ENCODE measurements at regions not wholly inside any gene's neighbourhood (a gene's known extent, or its start where the extent isn't known, plus 50 kb on each side); places are given as distances from the start of the nearest gene placed in this dataset.

GRCh38 chr10:8460626-8461025, 406.1 kb downstream of the GATA3 start:
- Histone ChIP-seq H3K4me1 (ENCODE audit: insufficient read depth, low read length) (no peaks in the 10 kb centered on the region), H3K27me3 (ENCODE audit: insufficient read depth, low read length) (no peaks in the 10 kb centered on the region), H3K9me3 (ENCODE audit: low read depth, low read length) (no peaks in the 10 kb centered on the region), H3K4me3 (ENCODE audit: low read length) (no peak overlapping the region)

- Histone ChIP-seq H3K4me3 (ENCODE audit: low read length) (no peak overlapping the region), H3K27me3 (ENCODE audit: insufficient read depth, low read length) (no peaks in the 10 kb centered on the region), H3K9me3 (ENCODE audit: low read depth, low read length) (no peaks in the 10 kb centered on the region), H3K4me1 (ENCODE audit: insufficient read depth, low read length) (no peaks in the 10 kb centered on the region)
Observed at GRCh38 chr10:8462565-8462964, 408.1 kb downstream of the GATA3 start.

GRCh38 chr10:8463853-8464252, 409.4 kb downstream of the GATA3 start:
- H3K27me3 ChIP-seq (ENCODE audit: insufficient read depth, low read length) = no peaks in the 10 kb centered on the region
- H3K4me3 ChIP-seq (ENCODE audit: low read length) = no peak overlapping the region
- no peaks in the 10 kb centered on the region for H3K4me1 ChIP-seq (ENCODE audit: insufficient read depth, low read length)
- no peaks in the 10 kb centered on the region for H3K9me3 ChIP-seq (ENCODE audit: low read depth, low read length)

DNA sequence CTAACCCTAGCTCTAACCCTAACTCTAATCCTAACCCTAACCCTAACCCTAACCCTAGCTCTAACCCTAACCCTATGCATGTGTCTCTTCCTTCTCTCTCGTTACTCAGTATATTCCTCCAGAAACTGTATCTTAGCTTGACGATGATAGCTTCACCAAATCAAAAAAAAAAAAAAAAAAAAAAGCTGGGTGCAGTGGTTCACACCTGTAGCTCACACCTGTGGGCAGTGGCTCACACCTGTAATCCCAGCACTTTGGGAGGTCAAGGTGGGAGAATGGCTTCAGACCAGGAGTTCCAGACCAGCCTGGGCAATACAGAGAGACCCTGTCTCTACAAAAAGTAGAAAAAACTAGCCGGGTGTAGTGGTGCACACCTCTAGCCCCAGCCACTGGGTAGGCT, 414.0 kb downstream of the GATA3 start:
- H3K4me1 ChIP-seq (ENCODE audit: insufficient read depth, low read length) = no peaks in the 10 kb centered on the region
- H3K9me3 ChIP-seq (ENCODE audit: low read depth, low read length) = no peaks in the 10 kb centered on the region
- no peak overlapping the region for H3K4me3 ChIP-seq (ENCODE audit: low read length)

DNA sequence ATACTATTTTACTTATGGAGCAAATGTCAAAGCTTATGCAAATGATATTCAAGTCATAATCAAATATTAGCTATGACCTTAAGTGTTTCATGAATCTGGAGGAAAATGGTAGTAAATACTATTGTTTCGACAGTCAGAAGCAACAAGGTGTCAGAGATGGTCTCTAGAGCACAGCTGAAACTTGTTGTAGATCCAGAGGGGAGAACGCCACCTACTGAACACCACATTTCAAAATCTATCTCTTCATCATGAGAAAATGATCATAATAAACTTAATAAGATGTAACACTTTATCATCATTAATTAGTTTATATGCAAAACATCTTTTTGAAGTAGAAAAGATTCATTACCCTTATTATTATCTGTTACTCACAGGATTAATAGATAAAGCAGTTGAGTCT, 418.7 kb downstream of the GATA3 start:
- Histone ChIP-seq H3K4me1 (ENCODE audit: insufficient read depth, low read length) (no peaks in the 10 kb centered on the region), H3K4me3 (ENCODE audit: low read length) (no peak overlapping the region), H3K9me3 (ENCODE audit: low read depth, low read length) (peaks cover 6% of the 10 kb centered on the region), H3K27me3 (ENCODE audit: insufficient read depth, low read length) (peaks cover 2% of the 10 kb centered on the region)

More for the DNA sequence above, 414.0 kb downstream of the GATA3 start:
- H3K27me3 ChIP-seq (ENCODE audit: insufficient read depth, low read length) = no peaks in the 10 kb centered on the region

- Histone ChIP-seq H3K4me3 (ENCODE audit: low read length) (no peak overlapping the region), H3K27me3 (ENCODE audit: insufficient read depth, low read length) (peaks cover 2% of the 10 kb centered on the region), H3K9me3 (ENCODE audit: low read depth, low read length) (peaks cover 6% of the 10 kb centered on the region), H3K4me1 (ENCODE audit: insufficient read depth, low read length) (no peaks in the 10 kb centered on the region)
Observed at GRCh38 chr10:8477300-8477699, 422.8 kb downstream of the GATA3 start.

DNA sequence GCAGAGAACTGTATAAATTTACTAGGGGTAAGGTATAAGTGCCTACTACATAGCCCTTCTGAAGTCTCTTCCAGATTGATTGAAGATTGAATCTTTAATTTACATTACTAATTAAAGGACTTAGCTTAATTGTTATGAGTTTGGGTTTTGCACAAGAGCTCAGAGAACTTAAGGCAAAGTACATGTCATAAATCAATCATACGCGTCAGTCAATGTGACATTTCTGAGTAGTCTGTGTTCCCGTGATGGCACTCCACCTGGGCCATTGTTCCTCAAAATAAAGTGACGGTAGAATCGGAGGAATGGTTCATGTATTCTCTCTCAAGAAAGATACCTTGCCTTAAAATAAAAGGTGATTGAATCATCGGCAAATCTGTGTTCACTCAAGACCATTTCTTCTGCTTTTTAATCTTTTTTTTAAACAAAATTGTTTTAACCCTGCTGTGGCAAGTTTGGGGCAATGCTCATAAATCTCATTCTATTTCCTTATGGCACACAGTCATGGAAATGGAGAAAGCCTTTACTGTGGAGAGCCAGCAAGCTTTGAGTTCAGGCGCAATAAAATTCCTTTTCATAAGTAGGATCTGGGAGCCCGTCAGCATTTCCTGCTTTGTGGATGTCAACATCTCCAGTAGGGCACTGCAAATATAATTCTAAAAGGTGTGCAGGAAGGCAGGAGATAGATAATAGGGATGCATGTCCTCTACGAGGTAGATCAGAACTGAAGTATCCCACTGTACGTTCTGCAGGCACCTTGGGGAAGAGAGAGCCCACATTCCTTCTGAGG, 427.4 kb downstream of the GATA3 start:
- Histone ChIP-seq H3K4me3 (ENCODE audit: low read length) (no peak overlapping the region), H3K4me1 (ENCODE audit: insufficient read depth, low read length) (no peaks in the 10 kb centered on the region), H3K27me3 (ENCODE audit: insufficient read depth, low read length) (no peaks in the 10 kb centered on the region), H3K9me3 (ENCODE audit: low read depth, low read length) (peaks cover 6% of the 10 kb centered on the region)

DNA sequence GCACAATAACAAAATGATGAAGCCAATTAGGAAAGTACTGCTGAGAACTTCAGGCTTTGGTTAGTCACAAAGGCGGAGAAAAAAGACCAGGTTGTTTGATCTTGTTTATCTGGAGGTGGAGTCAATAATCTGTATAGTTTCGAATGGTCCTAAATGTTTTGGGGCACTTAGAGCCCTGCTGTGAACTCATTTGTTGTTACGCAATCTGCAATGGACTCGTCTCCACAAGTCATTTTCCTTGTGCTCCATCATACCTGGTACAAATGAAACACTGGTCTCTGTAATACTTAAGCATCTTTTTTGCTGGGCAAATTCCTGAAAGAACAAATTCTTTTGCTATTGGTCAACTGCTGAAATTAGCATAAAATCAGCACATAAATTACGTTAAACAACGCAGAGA, 430.5 kb downstream of the GATA3 start:
- no peaks in the 10 kb centered on the region for H3K4me1 ChIP-seq (ENCODE audit: insufficient read depth, low read length)
- H3K4me3 ChIP-seq (ENCODE audit: low read length) = no peak overlapping the region
- H3K27me3 ChIP-seq (ENCODE audit: insufficient read depth, low read length) = no peaks in the 10 kb centered on the region
- no peaks in the 10 kb centered on the region for H3K9me3 ChIP-seq (ENCODE audit: low read depth, low read length)

DNA sequence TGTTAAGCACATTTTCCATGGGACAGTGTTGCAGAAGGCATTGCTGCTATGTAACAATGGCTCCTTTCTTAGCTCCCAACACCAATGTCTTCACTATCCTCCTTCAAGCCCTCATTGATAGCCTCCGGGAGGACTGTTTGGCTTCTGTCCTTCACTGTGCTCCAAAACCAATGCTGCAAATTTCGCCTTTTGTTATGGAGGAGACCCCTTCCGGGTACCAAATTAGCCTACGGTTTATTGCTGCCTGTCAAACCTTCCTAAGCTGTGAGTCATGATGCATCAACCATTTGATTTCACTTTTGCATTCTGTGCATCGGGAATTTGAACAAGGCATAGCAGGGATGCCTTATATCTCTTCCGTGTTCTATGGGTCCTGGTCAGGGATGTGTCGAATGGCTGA, 432.9 kb downstream of the GATA3 start:
- Histone ChIP-seq H3K4me3 (ENCODE audit: low read length) (no peak overlapping the region), H3K4me1 (ENCODE audit: insufficient read depth, low read length) (no peaks in the 10 kb centered on the region), H3K27me3 (ENCODE audit: insufficient read depth, low read length) (no peaks in the 10 kb centered on the region), H3K9me3 (ENCODE audit: low read depth, low read length) (no peaks in the 10 kb centered on the region)

DNA sequence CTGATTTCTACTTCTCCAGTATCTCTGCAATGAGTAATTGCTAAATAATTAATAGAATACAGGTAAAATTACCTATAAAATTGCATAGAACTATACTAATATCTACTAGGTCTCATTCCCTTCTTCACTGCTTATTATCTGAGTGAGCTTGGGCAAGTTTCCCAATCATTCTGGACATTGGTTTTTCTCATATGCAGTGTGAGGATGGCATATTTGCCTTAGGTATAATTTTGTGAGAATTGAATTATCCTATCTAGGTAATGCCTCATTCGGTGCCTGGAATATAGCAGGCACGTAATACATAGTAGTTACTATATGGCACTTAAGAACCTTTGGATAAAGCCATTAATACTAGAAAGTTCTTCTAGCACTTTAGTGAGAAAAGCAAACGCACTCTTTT, 434.7 kb downstream of the GATA3 start:
- no peaks in the 10 kb centered on the region for H3K4me1 ChIP-seq (ENCODE audit: insufficient read depth, low read length)
- H3K9me3 ChIP-seq (ENCODE audit: low read depth, low read length) = no peaks in the 10 kb centered on the region
- H3K27me3 ChIP-seq (ENCODE audit: insufficient read depth, low read length) = no peaks in the 10 kb centered on the region
- no peak overlapping the region for H3K4me3 ChIP-seq (ENCODE audit: low read length)

GRCh38 chr10:8489823-8490222, 435.3 kb downstream of the GATA3 start:
- no peak overlapping the region for H3K4me3 ChIP-seq (ENCODE audit: low read length)
- no peaks in the 10 kb centered on the region for H3K4me1 ChIP-seq (ENCODE audit: insufficient read depth, low read length)
- no peaks in the 10 kb centered on the region for H3K9me3 ChIP-seq (ENCODE audit: low read depth, low read length)
- no peaks in the 10 kb centered on the region for H3K27me3 ChIP-seq (ENCODE audit: insufficient read depth, low read length)

DNA sequence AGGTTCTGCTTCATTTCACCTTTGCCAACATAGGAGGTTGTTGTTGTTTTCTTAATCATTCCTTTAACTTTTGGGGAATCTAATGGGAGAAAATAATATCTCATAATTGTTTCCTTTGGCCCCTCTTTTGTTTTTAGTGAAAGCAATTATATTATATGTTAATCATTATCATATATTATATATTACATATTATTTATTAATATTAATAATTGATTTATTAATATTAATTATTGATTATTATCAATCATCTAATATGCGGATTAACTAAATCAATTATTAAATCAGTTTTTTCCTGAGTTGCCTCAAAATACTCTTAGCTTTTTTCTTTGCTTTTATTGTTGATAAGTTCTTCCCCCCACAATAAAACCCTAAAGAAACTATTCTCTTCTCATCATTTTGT, 443.8 kb downstream of the GATA3 start:
- no peak overlapping the region for H3K4me3 ChIP-seq (ENCODE audit: low read length)
- H3K4me1 ChIP-seq (ENCODE audit: insufficient read depth, low read length) = no peaks in the 10 kb centered on the region
- no peaks in the 10 kb centered on the region for H3K27me3 ChIP-seq (ENCODE audit: insufficient read depth, low read length)
- H3K9me3 ChIP-seq (ENCODE audit: low read depth, low read length) = no peaks in the 10 kb centered on the region

GRCh38 chr10:8498881-8499280, 444.4 kb downstream of the GATA3 start:
- no peak overlapping the region for H3K4me3 ChIP-seq (ENCODE audit: low read length)
- H3K4me1 ChIP-seq (ENCODE audit: insufficient read depth, low read length) = no peaks in the 10 kb centered on the region
- H3K27me3 ChIP-seq (ENCODE audit: insufficient read depth, low read length) = no peaks in the 10 kb centered on the region
- no peaks in the 10 kb centered on the region for H3K9me3 ChIP-seq (ENCODE audit: low read depth, low read length)

DNA sequence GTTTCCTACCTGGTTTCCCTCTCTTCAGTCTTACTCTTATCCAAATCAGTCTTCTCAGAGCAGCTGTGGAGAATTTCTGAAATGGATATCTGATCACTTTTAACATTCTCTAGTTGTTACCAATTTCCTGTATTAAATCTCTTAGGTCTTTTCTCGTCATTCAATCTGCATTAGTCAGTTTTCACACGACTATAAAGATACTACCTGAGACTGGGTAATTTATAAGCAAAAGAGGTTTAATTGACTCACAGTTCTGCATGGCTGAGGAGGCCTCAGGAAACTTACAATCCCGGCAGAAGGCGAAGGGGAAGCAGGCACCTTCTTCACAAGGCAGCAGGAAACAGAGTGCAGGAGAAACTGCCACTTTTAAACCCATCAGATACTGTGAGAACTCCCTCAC, 444.8 kb downstream of the GATA3 start:
- Histone ChIP-seq H3K9me3 (ENCODE audit: low read depth, low read length) (no peaks in the 10 kb centered on the region), H3K27me3 (ENCODE audit: insufficient read depth, low read length) (no peaks in the 10 kb centered on the region), H3K4me1 (ENCODE audit: insufficient read depth, low read length) (no peaks in the 10 kb centered on the region), H3K4me3 (ENCODE audit: low read length) (no peak overlapping the region)

DNA sequence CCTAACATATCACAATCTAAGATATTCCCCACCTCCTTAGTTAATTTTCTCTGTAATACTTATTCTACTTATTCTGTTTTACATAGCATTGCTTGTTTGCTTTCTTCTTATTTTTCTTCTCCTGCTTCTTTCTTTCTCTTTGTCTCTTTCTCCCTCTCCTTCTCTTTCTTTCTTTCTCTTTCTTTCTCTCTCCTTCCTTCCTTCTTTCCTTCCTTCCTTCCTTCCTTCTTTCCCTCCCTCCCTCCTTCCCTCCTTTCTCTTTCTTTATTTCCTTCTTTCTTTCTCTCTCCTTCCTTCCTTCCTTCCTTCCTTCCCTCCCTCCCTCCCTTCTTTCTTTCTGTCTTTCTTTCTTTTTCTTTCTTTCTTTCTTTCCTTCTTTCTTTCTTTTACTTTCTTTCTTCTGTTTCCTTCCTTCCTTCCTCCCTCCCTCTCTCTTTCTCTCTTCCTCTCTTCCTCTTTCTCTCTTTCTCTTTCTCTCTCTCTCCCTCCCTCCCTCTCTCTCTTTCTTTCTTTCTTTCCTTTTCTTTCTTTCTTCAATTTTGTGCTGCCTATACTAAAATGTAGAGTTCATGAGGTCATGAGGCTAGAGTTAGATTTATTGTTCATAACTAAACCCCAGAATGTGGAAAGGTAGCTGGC, 445.4 kb downstream of the GATA3 start:
- no peaks in the 10 kb centered on the region for H3K9me3 ChIP-seq (ENCODE audit: low read depth, low read length)
- no peaks in the 10 kb centered on the region for H3K4me1 ChIP-seq (ENCODE audit: insufficient read depth, low read length)
- H3K4me3 ChIP-seq (ENCODE audit: low read length) = no peak overlapping the region
- no peaks in the 10 kb centered on the region for H3K27me3 ChIP-seq (ENCODE audit: insufficient read depth, low read length)

DNA sequence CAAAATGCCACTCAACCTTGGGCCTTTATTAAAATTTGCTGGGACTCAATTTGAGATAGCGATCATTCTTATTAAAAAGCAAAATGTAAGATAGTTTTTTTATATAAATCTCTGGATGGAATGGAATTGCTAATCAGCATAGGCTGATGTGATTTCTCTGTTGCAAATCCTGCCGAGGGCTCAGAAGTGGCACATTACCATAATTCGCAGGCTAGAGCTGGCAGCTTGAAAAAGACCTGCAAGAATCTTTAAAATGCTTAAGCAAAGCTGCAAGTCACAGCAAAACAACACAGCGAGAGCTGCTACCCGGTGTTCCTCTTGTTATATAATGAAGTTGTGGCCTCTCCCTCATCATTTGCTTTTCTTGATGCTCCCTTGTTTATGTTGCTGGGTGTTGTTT, 448.1 kb downstream of the GATA3 start:
- Histone ChIP-seq H3K27me3 (ENCODE audit: insufficient read depth, low read length) (no peaks in the 10 kb centered on the region), H3K9me3 (ENCODE audit: low read depth, low read length) (no peaks in the 10 kb centered on the region), H3K4me3 (ENCODE audit: low read length) (no peak overlapping the region), H3K4me1 (ENCODE audit: insufficient read depth, low read length) (no peaks in the 10 kb centered on the region)

Measured in mononuclear cell (primary cell).